ENCODE measurements at regions not wholly inside any gene's neighbourhood (a gene's known extent, or its start where the extent isn't known, plus 50 kb on each side); places are given as distances from the start of the nearest gene placed in this dataset.

GRCh38 chrY:17381431-17382070 is 498.5 kb downstream of the CDY2B start:
- intact Hi-C loops (cut with DNase I), result no loop called here
- H3K36me3 ChIP-seq (ENCODE audit: control insufficient read depth in 2 of 3, insufficient read depth in 3 of 3, low read length in 3 of 3), result no peaks in the 10 kb centered on the region
- no peak for DNase-seq
- H3K9ac ChIP-seq (ENCODE audit: low read length in 3 of 3), result no peak overlapping the region
- no peaks in the 10 kb centered on the region for H3K9me3 ChIP-seq (ENCODE audit: control insufficient read depth in 2 of 3, insufficient read depth in 1 of 3, low read length in 3 of 3)
- H3K27ac ChIP-seq (ENCODE audit: low read depth in 2 of 2, low read length in 2 of 2), result no peak overlapping the region
- H3K27me3 ChIP-seq (ENCODE audit: control insufficient read depth, insufficient read depth, low read length), result no peaks in the 10 kb centered on the region
- no peaks in the 10 kb centered on the region for H3K4me1 ChIP-seq (ENCODE audit: control insufficient read depth in 2 of 3, insufficient read depth in 2 of 3, low read depth in 1 of 3, low read length in 3 of 3)
- no peak overlapping the region for H3K4me3 ChIP-seq (ENCODE audit: low read length in 3 of 3)
- TF ChIP-seq, protein P1, sequence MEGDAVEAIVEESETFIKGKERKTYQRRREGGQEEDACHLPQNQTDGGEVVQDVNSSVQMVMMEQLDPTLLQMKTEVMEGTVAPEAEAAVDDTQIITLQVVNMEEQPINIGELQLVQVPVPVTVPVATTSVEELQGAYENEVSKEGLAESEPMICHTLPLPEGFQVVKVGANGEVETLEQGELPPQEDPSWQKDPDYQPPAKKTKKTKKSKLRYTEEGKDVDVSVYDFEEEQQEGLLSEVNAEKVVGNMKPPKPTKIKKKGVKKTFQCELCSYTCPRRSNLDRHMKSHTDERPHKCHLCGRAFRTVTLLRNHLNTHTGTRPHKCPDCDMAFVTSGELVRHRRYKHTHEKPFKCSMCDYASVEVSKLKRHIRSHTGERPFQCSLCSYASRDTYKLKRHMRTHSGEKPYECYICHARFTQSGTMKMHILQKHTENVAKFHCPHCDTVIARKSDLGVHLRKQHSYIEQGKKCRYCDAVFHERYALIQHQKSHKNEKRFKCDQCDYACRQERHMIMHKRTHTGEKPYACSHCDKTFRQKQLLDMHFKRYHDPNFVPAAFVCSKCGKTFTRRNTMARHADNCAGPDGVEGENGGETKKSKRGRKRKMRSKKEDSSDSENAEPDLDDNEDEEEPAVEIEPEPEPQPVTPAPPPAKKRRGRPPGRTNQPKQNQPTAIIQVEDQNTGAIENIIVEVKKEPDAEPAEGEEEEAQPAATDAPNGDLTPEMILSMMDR (IDR thresholded peaks at IDR 0.05; ENCODE audit: borderline replicate concordance, extremely low read depth, insufficient read depth), result no peak
- FAIRE-seq, result no peak

DNA sequence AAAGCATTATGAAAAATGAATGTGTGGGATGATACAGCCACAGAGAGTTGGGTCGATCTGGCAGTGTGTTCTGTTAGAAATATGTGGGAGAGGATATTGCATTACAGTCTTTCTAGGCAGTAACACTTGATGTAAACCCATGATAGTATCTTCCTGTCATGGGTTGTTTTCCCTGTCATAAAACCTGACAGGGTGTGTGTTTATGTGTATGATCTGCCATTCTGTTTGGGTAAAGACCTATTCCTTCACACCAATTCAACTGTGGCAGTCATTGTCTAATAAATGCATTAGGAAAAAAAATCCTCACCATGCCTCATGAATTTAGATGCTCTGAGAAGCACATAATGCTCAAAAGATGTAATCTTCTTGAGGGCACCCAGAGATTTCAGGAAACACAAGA is 501.7 kb downstream of the CDY2B start:
- no peaks in the 10 kb centered on the region for H3K27me3 ChIP-seq (ENCODE audit: control insufficient read depth, insufficient read depth, low read length)
- H3K4me3 ChIP-seq (ENCODE audit: low read length in 3 of 3), result no peak overlapping the region
- peak in 1 of 5 donors; percentile 26 for DNase-seq
- TF ChIP-seq, protein P1 (IDR thresholded peaks at IDR 0.05; ENCODE audit: borderline replicate concordance, extremely low read depth, insufficient read depth), result no peak
- H3K4me1 ChIP-seq (ENCODE audit: control insufficient read depth in 2 of 3, insufficient read depth in 2 of 3, low read depth in 1 of 3, low read length in 3 of 3), result no peaks in the 10 kb centered on the region
- FAIRE-seq, result no peak
- intact Hi-C loops (cut with DNase I), result no loop called here
- no peak overlapping the region for H3K27ac ChIP-seq (ENCODE audit: low read depth in 2 of 2, low read length in 2 of 2)
- H3K9ac ChIP-seq (ENCODE audit: low read length in 3 of 3), result no peak overlapping the region
- no peaks in the 10 kb centered on the region for H3K36me3 ChIP-seq (ENCODE audit: control insufficient read depth in 2 of 3, insufficient read depth in 3 of 3, low read length in 3 of 3)
- no peaks in the 10 kb centered on the region for H3K9me3 ChIP-seq (ENCODE audit: control insufficient read depth in 2 of 3, insufficient read depth in 1 of 3, low read length in 3 of 3)

DNA sequence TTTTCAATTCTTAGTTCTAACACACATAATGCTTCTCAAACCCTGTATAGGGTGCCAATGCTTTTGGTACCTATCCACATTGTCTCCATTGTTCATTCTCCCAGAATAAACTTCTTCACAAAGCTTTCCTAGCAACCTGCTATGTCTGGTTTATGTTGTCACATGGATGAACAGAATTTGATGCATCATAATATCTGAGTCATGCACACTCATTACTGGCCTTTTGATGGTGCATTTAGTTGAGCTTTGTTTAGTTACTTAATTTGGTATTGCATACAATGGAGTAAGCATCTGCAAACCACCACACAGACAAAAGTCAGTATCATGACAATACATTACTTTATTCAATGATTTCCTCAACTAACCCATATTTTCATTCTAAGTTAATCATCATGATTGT is 511.6 kb downstream of the CDY2B start:
- Histone ChIP-seq H3K9me3 (ENCODE audit: control insufficient read depth in 2 of 3, insufficient read depth in 1 of 3, low read length in 3 of 3) (no peaks in the 10 kb centered on the region), H3K4me3 (ENCODE audit: low read length in 3 of 3) (no peak overlapping the region), H3K4me1 (ENCODE audit: control insufficient read depth in 2 of 3, insufficient read depth in 2 of 3, low read depth in 1 of 3, low read length in 3 of 3) (no peaks in the 10 kb centered on the region), H3K27me3 (ENCODE audit: control insufficient read depth, insufficient read depth, low read length) (no peaks in the 10 kb centered on the region), H3K9ac (ENCODE audit: low read length in 3 of 3) (no peak overlapping the region), H3K27ac (ENCODE audit: low read depth in 2 of 2, low read length in 2 of 2) (no peak overlapping the region), H3K36me3 (ENCODE audit: control insufficient read depth in 2 of 3, insufficient read depth in 3 of 3, low read length in 3 of 3) (no peaks in the 10 kb centered on the region)
- TF ChIP-seq, protein P1 (IDR thresholded peaks at IDR 0.05; ENCODE audit: borderline replicate concordance, extremely low read depth, insufficient read depth), result no peak
- FAIRE-seq (no peak), DNase-seq (no peak)
- intact Hi-C loops (cut with DNase I), result no loop called here

GRCh38 chrY:17366400-17366799 is 513.6 kb downstream of the CDY2B start:
- Histone ChIP-seq H3K36me3 (ENCODE audit: control insufficient read depth in 2 of 3, insufficient read depth in 3 of 3, low read length in 3 of 3) (no peaks in the 10 kb centered on the region), H3K9me3 (ENCODE audit: control insufficient read depth in 2 of 3, insufficient read depth in 1 of 3, low read length in 3 of 3) (no peaks in the 10 kb centered on the region), H3K27ac (ENCODE audit: low read depth in 2 of 2, low read length in 2 of 2) (no peak overlapping the region), H3K4me3 (ENCODE audit: low read length in 3 of 3) (no peak overlapping the region), H3K9ac (ENCODE audit: low read length in 3 of 3) (no peak overlapping the region), H3K27me3 (ENCODE audit: control insufficient read depth, insufficient read depth, low read length) (no peaks in the 10 kb centered on the region), H3K4me1 (ENCODE audit: control insufficient read depth in 2 of 3, insufficient read depth in 2 of 3, low read depth in 1 of 3, low read length in 3 of 3) (no peaks in the 10 kb centered on the region)
- DNase-seq, result no peak
- TF ChIP-seq, protein P1 (IDR thresholded peaks at IDR 0.05; ENCODE audit: borderline replicate concordance, extremely low read depth, insufficient read depth), result no peak
- no peak for FAIRE-seq
- intact Hi-C loops (cut with DNase I), result no loop called here

All from kidney (tissue), 13 donors.